IMR-90 (cell line): ENCODE measurements at regions not wholly inside any gene's neighbourhood (a gene's known extent, or its start where the extent isn't known, plus 50 kb on each side); places are given as distances from the start of the nearest gene placed in this dataset.

Experiments
- ATAC-seq: fragments of 200-7000 bp; cut with Tn5 transposase; 2 replicates; pipeline ENCODE4 v1.9.1; 2020; ENCODE audit warnings: low read depth, mild to moderate bottlenecking, moderate library complexity
- BruUV-seq: library from RNA; stranded (reverse); fragments of 400-500 nt; replicated peaks from 2 replicates; lab custom pipeline; 2021; lab: Mats Ljungman, UMichigan
- CTCF ChIA-PET: fragments of 300-600 bp; formaldehyde crosslinking; extraction: SDS; loops from one replicate; lab custom pipeline; 2021; ENCODE audit warnings: antibody characterized with exemption; lab: Yijun Ruan, JAX
- POLR2A ChIA-PET: fragments of 300-600 bp; sonication (Branson Sonifier 250); formaldehyde crosslinking; loops from one replicate; lab custom pipeline; 2022; ENCODE audit warnings: antibody characterized with exemption; ENCODE audit not compliant: unreplicated experiment; lab: Charles Lee
- DNase-seq: peaks from one replicate; pipeline ENCODE4 v3.0.0; 2013
- H2AFZ ChIP-seq: replicated peaks from 2 replicates; pipeline ENCODE3; 2013; ENCODE audit warnings: low read length, mild to moderate bottlenecking; ENCODE audit not compliant: poor library complexity
- H2AK5ac ChIP-seq: 2 replicates; pipeline ENCODE4 v1.6.1; 2013; ENCODE audit warnings: low read depth, low read length, inconsistent platforms
- H2AK9ac ChIP-seq: replicated peaks from 2 replicates; pipeline ENCODE3; 2013; ENCODE audit warnings: mild to moderate bottlenecking, low read depth, low read length, moderate library complexity; ENCODE audit not compliant: poor library complexity
- H2BK120ac ChIP-seq: 2 replicates; pipeline ENCODE4 v1.6.1; 2013; ENCODE audit warnings: low read depth, low read length, inconsistent platforms
- H2BK15ac ChIP-seq: 3 replicates; pipeline ENCODE4 v1.6.1; 2013; ENCODE audit warnings: low read depth, low read length, inconsistent platforms
- H2BK20ac ChIP-seq: 2 replicates; pipeline ENCODE4 v1.6.1; 2013; ENCODE audit warnings: low read depth, mild to moderate bottlenecking, inconsistent platforms, low read length, moderate library complexity
- H2BK5ac ChIP-seq: 2 replicates; pipeline ENCODE4 v1.6.1; 2013; ENCODE audit warnings: mild to moderate bottlenecking, low read depth, low read length, inconsistent platforms; ENCODE audit not compliant: poor library complexity, severe bottlenecking
- H3K14ac ChIP-seq: replicated peaks from 2 replicates; pipeline ENCODE4 v1.6.1; 2013; ENCODE audit warnings: low read depth, low read length, inconsistent platforms
- H3K18ac ChIP-seq: 2 replicates; pipeline ENCODE4 v1.6.1; 2013; ENCODE audit warnings: low read depth, low read length, control low read depth
- H3K23ac ChIP-seq: 2 replicates; pipeline ENCODE4 v1.6.1; 2013; ENCODE audit warnings: low read depth, low read length, inconsistent platforms
- H3K27ac ChIP-seq: 2 replicates; pipeline ENCODE4 v1.5.1; 2013; ENCODE audit warnings: mild to moderate bottlenecking, control low read depth, low read length; ENCODE audit not compliant: insufficient read depth
- H3K27me3 ChIP-seq: 2 replicates; pipeline ENCODE4 v1.6.1; 2013; ENCODE audit warnings: low read length; ENCODE audit not compliant: control insufficient read depth, insufficient read depth
- H3K36me3 ChIP-seq: 2 replicates; pipeline ENCODE4 v1.6.1; 2013; ENCODE audit warnings: low read length, mixed read lengths; ENCODE audit not compliant: control insufficient read depth, insufficient read depth
- H3K4ac ChIP-seq: 2 replicates; pipeline ENCODE4 v1.6.1; 2013; ENCODE audit warnings: low read depth, low read length, inconsistent platforms
- H3K4me1 ChIP-seq: 2 replicates; pipeline ENCODE4 v1.6.1; 2013; ENCODE audit warnings: low read length, mixed read lengths; ENCODE audit not compliant: control insufficient read depth, insufficient read depth
- H3K4me2 ChIP-seq: 2 replicates; pipeline ENCODE4 v1.6.1; 2013; ENCODE audit warnings: low read depth, mild to moderate bottlenecking, control low read depth, low read length, moderate library complexity
- H3K4me3 ChIP-seq: 2 replicates; pipeline ENCODE4 v1.5.1; 2013; ENCODE audit warnings: low read depth, mild to moderate bottlenecking, control low read depth, low read length, moderate library complexity; ENCODE audit not compliant: insufficient read depth
- H3K56ac ChIP-seq: 2 replicates; pipeline ENCODE4 v1.6.1; 2013; ENCODE audit warnings: low read length, inconsistent platforms; ENCODE audit not compliant: insufficient read depth; ENCODE audit errors: extremely low read depth
- H3K79me1 ChIP-seq, 2 experiments: 2 replicates each; pipeline ENCODE4 v1.6.1; 2013; ENCODE audit warnings: low read length in 2 of 2, inconsistent platforms in 1 of 2, low read depth in 1 of 2
- H3K9ac ChIP-seq: 2 replicates; pipeline ENCODE4 v1.6.1; 2013; ENCODE audit warnings: low read depth, low read length, control low read depth
- H3K9me1 ChIP-seq: 2 replicates; pipeline ENCODE4 v1.6.1; 2013; ENCODE audit warnings: low read length, inconsistent platforms; ENCODE audit not compliant: insufficient read depth
- H3K9me3 ChIP-seq: 2 replicates; pipeline ENCODE4 v1.6.1; 2013; ENCODE audit warnings: low read length; ENCODE audit not compliant: control insufficient read depth, insufficient read depth
- H4K20me1 ChIP-seq: 2 replicates; pipeline ENCODE4 v1.6.1; 2013; ENCODE audit warnings: low read length, inconsistent platforms; ENCODE audit not compliant: insufficient read depth
- H4K5ac ChIP-seq: 2 replicates; pipeline ENCODE4 v1.6.1; 2013; ENCODE audit warnings: mild to moderate bottlenecking, low read depth, low read length, control low read depth
- H4K8ac ChIP-seq, 2 experiments: 2 replicates each; pipeline ENCODE4 v1.6.1; 2013; ENCODE audit warnings: low read depth in 2 of 2, low read length in 2 of 2, control low read depth in 1 of 2, inconsistent platforms in 1 of 2
- H4K91ac ChIP-seq: 2 replicates; pipeline ENCODE4 v1.6.1; 2013; ENCODE audit warnings: low read depth, low read length, inconsistent platforms; ENCODE audit not compliant: insufficient read depth
- BHLHE40 ChIP-seq: fragments of 150-350 bp; IDR thresholded peaks from 2 replicates; pipeline ENCODE4 v1.6.1; 2016; ENCODE audit warnings: mild to moderate bottlenecking, low read depth, low read length
- CEBPB ChIP-seq: IDR thresholded peaks from 2 replicates; pipeline ENCODE4 v1.6.1; 2012; ENCODE audit warnings: low read depth, low read length, improper control_type of control experiment
- CHD1 ChIP-seq: IDR thresholded peaks from 2 replicates; pipeline ENCODE4 v1.6.1; 2012; ENCODE audit warnings: low read depth, low read length, improper control_type of control experiment
- ELK1 ChIP-seq: fragments of 150-350 bp; IDR thresholded peaks from 2 replicates; pipeline ENCODE4 v1.6.1; 2016; ENCODE audit warnings: low read depth, mild to moderate bottlenecking, low read length, moderate library complexity, borderline replicate concordance
- FOS ChIP-seq: fragments of 150-350 bp; IDR thresholded peaks from 2 replicates; pipeline ENCODE4 v1.6.1; 2016; ENCODE audit warnings: low read depth, low read length
- MAFK ChIP-seq: IDR thresholded peaks from 2 replicates; pipeline ENCODE4 v1.6.1; 2012; ENCODE audit warnings: low read depth, low read length, improper control_type of control experiment
- MAZ ChIP-seq: IDR thresholded peaks from 2 replicates; pipeline ENCODE4 v1.6.1; 2012; ENCODE audit warnings: low read depth, mild to moderate bottlenecking, low read length, improper control_type of control experiment, moderate library complexity, borderline replicate concordance
- MXI1 ChIP-seq: IDR thresholded peaks from 2 replicates; pipeline ENCODE4 v1.6.1; 2012; ENCODE audit warnings: low read depth, mild to moderate bottlenecking, low read length, moderate library complexity, borderline replicate concordance
- RAD21 ChIP-seq: IDR thresholded peaks from 2 replicates; pipeline ENCODE4 v1.6.1; 2012; ENCODE audit warnings: low read length, improper control_type of control experiment
- RCOR1 ChIP-seq: IDR thresholded peaks from 2 replicates; pipeline ENCODE4 v1.6.1; 2012; ENCODE audit warnings: mild to moderate bottlenecking, low read length, improper control_type of control experiment; ENCODE audit not compliant: insufficient replicate concordance
- SMC3 ChIP-seq: fragments of 150-350 bp; IDR thresholded peaks from 2 replicates; pipeline ENCODE4 v1.6.1; 2016; ENCODE audit warnings: low read depth, mild to moderate bottlenecking, antibody characterized with exemption, low read length, moderate library complexity
- USF2 ChIP-seq: fragments of 150-350 bp; IDR thresholded peaks from 2 replicates; pipeline ENCODE4 v1.6.1; 2017; ENCODE audit warnings: mild to moderate bottlenecking, antibody characterized with exemption, low read length, low read depth
- WGBS, 2 experiments: methylation state at CpG; one replicate each; pipeline versions ENCODE4 v1.1.5 to v1.1.7; 2013; ENCODE audit warnings: missing lambda C conversion rate in 2 of 2; ENCODE audit not compliant: insufficient read length in 1 of 2; ENCODE audit errors: extremely low coverage in 2 of 2; 5-methylcytosine and 5-hydroxymethylcytosine counted together
- dilution Hi-C: fragments of 300-500 bp; cut with HindIII; formaldehyde crosslinking; loops from one replicate; pipeline ENCODE4 v1.14.3; 2018; ENCODE audit warnings: low sequenced_read_pairs; ENCODE audit not compliant: unreplicated experiment
- in situ Hi-C: fragments of 300-500 bp; cut with MboI; formaldehyde crosslinking; loops from 3 replicates; pipeline ENCODE4 v1.14.3; 2019; ENCODE audit warnings: low sequenced_read_pairs, inconsistent platforms, mixed read lengths
- intact Hi-C: fragments of 100-400 bp; cut with micrococcal nuclease; formaldehyde crosslinking; loops from 2 replicates; pipeline ENCODE4 v1.10.0; 2022
- TF ChIP-seq, protein P1 (sequence below): conservative IDR thresholded peaks from 2 replicates; pipeline ENCODE4 v1.5.1; 2012; ENCODE audit warnings: mild to moderate bottlenecking, low read depth, low read length, improper control_type of control experiment

DNA sequence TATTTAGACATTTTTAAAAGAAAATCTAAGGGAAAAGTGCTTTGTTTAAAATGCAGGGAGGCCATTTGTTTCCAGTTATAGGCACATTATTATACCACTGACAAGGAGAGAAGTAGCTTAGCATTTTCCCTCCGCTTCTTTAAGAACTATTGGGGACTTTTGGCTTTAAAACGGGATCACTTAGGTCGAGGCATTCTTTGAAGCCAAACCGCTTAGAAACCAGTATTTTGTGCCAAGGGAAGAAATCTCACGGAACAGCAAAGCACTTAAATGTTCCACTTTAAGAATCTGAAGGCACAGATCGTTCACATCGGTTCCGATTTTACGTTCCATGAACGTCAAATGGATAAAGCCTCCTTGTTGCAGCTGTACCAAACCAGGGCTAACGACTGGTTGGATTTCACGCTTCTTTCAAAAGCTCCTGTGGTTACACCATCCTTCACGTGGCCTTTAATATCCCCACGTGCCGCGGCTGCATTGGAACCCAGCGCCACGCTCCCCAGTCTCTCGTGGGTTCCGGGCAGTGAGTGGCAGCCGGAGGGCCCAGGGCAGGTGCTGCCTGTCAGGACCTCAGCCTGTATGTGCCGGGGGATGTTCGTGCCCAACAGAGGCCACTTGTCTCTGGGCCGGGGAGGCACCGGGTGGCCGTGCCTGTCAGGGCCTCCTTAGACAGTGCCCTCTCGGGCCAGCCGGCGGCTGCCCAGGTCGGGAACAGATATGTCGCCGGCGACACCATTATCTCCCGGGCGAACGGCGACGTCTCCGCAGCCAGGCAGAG lies 195.4 kb downstream of the KIF26A start:
- intact Hi-C loops (no loop called here), in situ Hi-C loops (no loop called here), dilution Hi-C loops (no loop called here)
- Histone ChIP-seq H2BK5ac (no peak overlapping the region), H3K9ac (no peak overlapping the region), H2BK20ac (no peak overlapping the region), H3K9me3 (peaks cover 35% of the 10 kb centered on the region), H2AK9ac (no peak overlapping the region), H2BK15ac (no peak overlapping the region), H3K36me3 (no peaks in the 10 kb centered on the region), H3K27me3 (no peaks in the 10 kb centered on the region), H4K5ac (no peak overlapping the region), H4K91ac (no peak overlapping the region), H3K4me3 (no peak overlapping the region), H3K18ac (no peak overlapping the region), H3K4me2 (no peak overlapping the region), H3K4me1 (no peaks in the 10 kb centered on the region), H4K20me1 (no peaks in the 10 kb centered on the region), H3K4ac (no peak overlapping the region), H3K23ac (no peak overlapping the region), H3K9me1 (no peaks in the 10 kb centered on the region), H4K8ac (no peak overlapping the region), H3K27ac (no peak overlapping the region), H2AFZ (no peak overlapping the region), H3K79me1 (no peaks in the 10 kb centered on the region), H3K56ac (no peak overlapping the region), H2BK120ac (no peak overlapping the region), H3K14ac (no peak overlapping the region), H2AK5ac (no peak overlapping the region)
- TF ChIP-seq USF2 (no peak), SMC3 (no peak), BHLHE40 (no peak), MAFK (no peak), MAZ (no peak), FOS (no peak), ELK1 (no peak), CHD1 (no peak), RAD21 (no peak), CEBPB (no peak), RCOR1 (no peak), MXI1 (no peak)
- TF ChIP-seq, protein P1, sequence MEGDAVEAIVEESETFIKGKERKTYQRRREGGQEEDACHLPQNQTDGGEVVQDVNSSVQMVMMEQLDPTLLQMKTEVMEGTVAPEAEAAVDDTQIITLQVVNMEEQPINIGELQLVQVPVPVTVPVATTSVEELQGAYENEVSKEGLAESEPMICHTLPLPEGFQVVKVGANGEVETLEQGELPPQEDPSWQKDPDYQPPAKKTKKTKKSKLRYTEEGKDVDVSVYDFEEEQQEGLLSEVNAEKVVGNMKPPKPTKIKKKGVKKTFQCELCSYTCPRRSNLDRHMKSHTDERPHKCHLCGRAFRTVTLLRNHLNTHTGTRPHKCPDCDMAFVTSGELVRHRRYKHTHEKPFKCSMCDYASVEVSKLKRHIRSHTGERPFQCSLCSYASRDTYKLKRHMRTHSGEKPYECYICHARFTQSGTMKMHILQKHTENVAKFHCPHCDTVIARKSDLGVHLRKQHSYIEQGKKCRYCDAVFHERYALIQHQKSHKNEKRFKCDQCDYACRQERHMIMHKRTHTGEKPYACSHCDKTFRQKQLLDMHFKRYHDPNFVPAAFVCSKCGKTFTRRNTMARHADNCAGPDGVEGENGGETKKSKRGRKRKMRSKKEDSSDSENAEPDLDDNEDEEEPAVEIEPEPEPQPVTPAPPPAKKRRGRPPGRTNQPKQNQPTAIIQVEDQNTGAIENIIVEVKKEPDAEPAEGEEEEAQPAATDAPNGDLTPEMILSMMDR, result no peak
- ChIA-PET CTCF (no interaction called here), POLR2A (no interaction called here)
- ATAC-seq, result no peak
- no peak for DNase-seq
- WGBS, 2 experiments, result 57% methylated on average over 36 of the region's 39 CpGs; no CpG with 5 or more reads in 1 of the 2 experiments
- no TSS peak for BruUV-seq
